Mucosa of gallbladder (tissue), 1 donor: ENCODE measurements at regions not wholly inside any gene's neighbourhood (a gene's known extent, or its start where the extent isn't known, plus 50 kb on each side); places are given as distances from the start of the nearest gene placed in this dataset.

Source experiments
- DNase-seq: peaks from one replicate; pipeline ENCODE4 v3.0.0-alpha.2; 2020; ENCODE audit warnings: low spot score
- donor health status: DM: no; HTN: no; CAD: no.

DNA sequence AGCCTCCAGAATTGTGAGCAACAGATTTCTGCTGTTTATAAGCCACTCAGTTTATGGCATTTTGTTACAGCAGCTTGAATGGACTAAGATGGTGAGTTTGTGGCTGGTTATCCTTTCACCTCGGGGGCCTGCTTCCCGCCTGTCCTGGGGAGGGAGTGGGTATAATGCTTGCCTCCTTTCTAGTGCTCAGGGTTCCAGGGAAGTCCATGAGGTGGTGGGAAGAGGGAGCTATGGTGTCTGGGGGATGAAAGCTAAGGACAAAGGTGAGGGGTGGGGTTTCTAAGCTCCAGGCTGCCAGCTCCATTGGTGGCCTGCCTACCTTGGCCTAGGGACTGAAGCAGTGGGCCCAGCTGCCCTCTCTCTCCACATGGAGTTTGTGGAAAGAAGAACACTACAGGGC lies 50.2 kb upstream of the SDK2 start:
- no peak for DNase-seq

DNA sequence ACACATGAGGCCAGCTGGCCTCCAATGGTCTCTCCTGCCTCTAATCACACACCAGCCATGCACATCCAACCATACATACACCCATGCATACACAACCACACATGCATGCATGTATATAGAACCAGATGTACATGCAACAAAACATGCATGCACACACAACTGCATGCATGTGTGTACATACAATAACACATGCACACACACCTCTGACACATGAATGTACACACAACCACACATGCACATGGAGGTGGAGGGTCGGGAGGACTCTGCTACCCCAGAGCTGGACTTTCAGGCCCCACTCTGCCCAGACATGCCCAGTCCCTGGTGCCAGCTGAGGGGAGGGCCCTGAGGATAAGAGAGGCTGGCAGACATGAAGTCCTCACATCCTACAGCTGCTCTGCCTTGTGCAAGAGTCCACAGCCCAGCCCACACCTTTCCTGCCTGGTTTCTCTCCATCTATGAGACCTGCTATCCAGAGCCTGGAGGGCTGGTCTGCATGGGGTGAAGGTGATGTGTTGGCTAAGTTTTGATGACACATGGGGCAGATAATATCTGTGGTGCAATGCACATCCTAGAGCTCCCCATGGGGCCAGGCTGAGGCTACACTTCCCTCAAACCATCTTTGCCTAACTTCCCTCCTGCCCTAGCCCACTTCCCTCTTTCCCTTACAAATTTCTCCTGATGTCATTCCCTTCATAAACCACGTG lies 50.9 kb upstream of the SDK2 start:
- no peak for DNase-seq

DNA sequence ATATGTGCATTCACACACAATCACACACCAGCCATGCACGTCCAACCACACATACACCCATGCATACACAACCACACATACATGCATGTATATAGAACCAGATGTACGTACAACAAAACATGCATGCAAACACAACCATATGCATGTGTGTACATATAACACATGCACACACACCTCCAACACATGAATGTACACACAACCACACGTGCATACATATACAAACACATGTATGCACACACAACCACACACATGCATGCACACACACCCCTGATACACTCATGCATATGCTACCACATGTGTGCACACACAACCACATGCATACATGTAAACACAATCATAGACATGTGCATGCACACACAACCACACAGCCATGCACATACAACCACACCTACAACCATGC lies 52.0 kb upstream of the SDK2 start:
- no peak for DNase-seq

- DNase-seq = peak; percentile 80
These were observed 53.6 kb upstream of the SDK2 start for GRCh38 chr17:73697872-73698271.

DNA sequence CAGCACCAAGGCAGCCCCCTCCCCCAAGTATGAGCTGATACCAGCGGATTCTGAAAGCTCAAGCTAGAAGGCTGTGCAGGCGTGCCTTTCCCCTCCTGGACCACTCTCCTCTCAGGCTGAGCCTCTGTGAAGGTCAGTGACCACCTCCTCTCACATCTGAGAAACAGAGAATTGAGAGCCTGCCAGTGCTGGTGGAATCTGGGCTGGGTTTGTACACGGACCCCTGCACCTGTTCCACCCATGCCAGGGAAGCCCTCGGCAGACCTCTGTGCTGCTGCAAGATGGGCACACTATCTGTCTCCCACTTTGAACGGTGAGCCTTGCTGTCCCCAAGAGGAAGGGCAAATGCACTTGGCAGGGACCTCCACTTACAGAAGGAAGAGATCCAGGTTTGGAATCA lies 54.7 kb upstream of the SDK2 start:
- no peak for DNase-seq

- no peak for DNase-seq
These were observed 57.5 kb upstream of the SDK2 start for GRCh38 chr17:73701701-73702100.

DNA sequence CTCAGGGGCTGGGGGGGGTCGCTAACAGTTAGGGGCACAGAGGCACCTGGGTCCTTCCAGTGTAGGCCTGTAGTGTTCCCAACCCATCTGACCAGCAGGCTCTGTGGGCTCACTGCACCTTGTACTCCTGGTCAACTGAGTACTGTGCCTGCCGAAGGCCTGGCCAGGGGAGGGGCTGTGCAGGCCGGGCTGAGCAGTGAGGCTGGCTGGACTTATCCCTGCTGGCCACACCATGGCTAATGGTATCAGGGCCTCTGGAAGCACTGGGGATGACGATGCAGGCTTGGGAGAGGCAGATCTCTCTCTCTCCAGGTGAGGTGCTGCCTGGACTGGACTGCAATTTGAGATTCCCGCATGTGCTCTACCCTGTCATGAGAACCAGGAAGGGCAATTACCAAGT lies 58.9 kb upstream of the SDK2 start:
- no peak for DNase-seq

DNA sequence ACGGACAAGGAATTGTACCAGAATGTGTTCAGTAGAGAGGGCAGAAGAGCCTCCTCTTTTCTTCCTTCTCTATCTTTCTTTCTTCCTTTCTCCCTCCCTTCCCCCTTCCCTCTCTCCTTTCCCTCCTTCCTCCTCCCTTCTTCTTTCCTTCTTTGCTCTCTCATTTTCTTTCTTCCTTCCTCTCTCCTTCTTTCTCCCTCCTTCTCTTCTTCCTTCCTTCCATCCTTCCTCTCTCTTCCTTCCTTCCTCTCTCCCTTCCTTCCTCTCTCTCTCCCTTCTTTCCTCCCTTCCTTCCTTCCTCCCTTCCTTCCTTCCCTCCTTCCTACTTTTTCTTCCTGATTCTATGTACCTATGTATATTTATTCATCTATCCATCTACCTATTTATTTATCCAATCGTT lies 59.7 kb upstream of the SDK2 start:
- no peak for DNase-seq

GRCh38 chr17:73705594-73705993 lies 61.3 kb upstream of the SDK2 start:
- peak; percentile 74 for DNase-seq

DNA sequence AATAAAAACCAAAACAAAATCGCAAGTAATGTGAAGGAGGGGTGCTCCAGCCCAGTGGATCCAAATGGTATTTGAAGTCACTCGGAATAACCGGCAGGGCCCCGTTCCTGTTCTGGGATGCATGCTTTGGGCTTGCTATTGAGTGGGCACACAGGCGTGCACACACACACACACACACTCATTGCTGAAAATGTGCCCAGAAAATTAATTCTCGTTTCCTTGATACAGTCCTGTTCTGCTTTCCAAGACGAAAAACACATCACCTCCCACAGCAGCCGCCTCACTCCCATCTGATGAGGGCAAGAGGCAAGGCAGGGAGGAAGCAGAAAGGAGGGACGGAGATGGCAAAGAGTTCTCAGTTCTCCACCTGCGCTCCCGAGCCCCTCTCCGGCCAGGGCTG lies 62.2 kb upstream of the SDK2 start:
- no peak for DNase-seq

DNA sequence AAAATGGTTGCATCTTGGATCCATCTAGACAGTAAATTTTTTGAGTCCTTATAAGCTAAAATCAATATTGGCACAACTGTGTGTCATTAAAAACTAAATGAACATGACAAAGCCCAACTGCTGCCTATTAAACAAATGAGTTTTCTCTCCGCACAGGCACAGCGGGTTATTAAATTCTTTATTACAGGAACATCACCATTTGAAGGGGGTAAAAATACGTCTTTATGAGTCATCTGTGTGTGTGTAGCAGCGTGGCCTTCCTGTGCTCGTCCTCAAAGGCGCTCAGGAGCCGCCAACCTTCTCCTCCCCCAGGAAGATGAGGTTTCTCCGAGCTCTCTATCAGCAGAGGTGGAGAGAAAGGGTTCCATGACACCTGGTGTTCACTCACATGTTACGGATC lies 62.6 kb upstream of the SDK2 start:
- no peak for DNase-seq

DNA sequence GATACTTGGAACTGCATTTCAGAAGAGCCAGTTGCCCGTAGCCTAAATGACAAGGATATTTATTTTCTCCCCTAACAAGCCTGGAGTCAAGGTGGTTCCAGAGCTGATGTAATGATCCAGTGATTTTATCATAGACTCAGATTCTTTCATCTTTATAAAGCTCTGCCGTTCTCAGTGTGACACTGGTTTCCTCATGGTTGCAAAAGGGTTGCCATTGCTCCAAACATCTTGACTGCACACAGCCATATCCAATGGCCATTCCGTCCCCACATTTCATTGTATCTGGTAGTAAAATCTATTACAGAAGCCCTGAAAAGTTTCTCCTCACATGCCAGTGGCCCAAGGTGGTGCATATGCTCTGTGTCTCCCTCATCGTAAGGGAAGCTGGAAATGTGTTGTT lies 63.1 kb upstream of the SDK2 start:
- DNase-seq = no peak

- peak; percentile 80 for DNase-seq
These were observed 65.9 kb upstream of the SDK2 start for GRCh38 chr17:73710095-73710592.

DNA sequence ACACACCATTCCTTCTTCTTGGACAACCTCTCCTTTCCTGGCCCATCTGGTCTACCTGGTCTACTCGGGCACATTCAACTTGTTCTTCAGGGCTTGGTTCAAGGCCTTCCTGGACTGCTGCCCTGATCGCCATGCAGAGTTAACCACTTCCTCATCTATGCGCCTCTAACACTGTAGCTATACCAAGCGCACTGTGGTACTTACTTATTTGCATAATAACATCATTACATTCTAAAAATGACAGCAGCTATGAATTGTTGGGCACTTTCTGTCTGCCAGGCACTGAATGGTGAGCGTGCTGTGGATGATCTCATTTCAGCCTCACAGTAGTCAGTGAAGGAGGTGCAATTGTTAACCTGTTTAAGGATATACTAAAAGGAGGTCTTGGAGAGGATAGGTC lies 66.9 kb upstream of the SDK2 start:
- no peak for DNase-seq

- DNase-seq = no peak
These were observed 67.7 kb upstream of the SDK2 start for GRCh38 chr17:73711916-73712315.

- DNase-seq = no peak
These were observed 68.9 kb upstream of the SDK2 start for GRCh38 chr17:73713136-73713535.

- DNase-seq = no peak
These were observed 71.5 kb upstream of the SDK2 start for GRCh38 chr17:73715769-73716168.

DNA sequence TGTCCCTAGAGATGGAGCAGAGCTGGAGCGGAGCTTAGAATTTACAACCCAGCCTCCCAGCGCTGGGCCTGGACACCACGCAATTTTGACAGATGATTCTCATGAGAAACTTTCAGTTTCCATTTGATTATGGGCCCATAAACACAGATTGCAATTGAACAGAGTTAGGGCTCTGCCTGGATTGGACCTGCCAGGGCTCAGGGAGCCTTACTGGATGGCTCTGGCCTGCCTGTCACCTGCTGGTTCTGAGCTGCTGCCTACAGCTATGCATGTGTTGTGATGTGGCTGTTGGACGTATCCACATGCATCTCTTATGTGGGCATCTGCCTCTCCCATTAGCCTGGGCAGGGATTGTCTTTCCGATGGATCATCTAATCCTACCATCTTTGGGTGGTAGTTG lies 73.4 kb upstream of the SDK2 start:
- no peak for DNase-seq

GRCh38 chr17:73718362-73718761 lies 74.1 kb upstream of the SDK2 start:
- no peak for DNase-seq

GRCh38 chr17:73718912-73719311 lies 74.7 kb upstream of the SDK2 start:
- DNase-seq = peak; percentile 88

DNA sequence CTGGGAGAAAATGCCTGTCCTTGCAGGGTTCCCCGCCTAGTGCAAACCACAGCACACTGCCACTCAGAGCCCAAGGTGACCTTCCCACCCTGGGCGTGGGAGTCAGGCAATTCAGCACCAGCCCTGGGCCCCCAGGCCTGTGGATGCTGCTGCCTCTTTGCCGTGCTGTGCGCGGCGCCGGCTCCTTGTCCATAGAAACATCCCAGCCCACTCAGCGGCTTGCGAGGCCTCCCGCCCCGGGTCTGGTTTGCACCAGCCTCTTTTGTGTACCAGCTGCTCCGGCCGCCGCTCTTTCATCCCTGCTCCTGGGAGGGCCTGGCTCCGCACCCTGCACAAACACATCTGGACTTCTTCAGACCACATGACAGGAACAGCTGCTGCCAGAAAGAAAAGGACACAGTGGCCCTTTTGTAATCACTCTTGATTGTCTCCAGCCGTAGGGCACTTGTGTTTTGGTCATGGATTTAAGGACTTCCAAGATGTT lies 75.4 kb upstream of the SDK2 start:
- peak; percentile 54 for DNase-seq

DNA sequence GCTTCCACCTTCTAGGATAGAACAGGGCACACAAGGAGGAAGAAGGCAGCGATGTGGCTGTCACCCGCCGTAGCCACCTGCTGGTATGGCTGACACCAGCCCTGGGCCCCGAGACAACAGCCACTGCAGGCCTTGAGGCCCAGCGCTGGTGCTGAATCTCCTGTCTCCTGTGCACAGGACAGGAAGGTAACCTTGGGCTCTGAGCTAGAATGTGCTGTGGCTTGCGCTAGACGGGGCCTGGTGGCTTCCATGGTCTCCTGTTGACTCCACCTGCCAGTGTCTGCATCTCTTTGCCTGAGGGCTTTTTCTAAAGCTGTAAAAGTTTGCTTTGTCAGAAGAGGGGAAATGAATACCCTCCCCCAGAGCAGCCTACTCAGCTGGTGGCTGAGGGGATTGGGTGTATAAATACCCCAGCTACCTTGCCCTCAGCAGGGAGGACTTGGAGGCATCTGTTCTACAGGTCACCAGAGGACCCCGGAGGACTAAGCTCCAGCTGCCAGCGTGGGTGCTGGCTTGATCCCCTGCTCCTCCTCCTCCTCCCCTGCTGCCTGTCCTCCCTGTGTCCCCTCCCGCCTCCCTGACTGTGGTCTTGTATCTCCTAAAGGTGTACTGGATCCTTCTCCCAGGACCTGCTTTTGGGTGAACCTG lies 76.1 kb upstream of the SDK2 start:
- no peak for DNase-seq

GRCh38 chr17:73722165-73722564 lies 77.9 kb upstream of the SDK2 start:
- no peak for DNase-seq

- DNase-seq = no peak
These were observed 79.1 kb upstream of the SDK2 start for GRCh38 chr17:73723317-73723716.
